NCI-H2227 treated with DMSO at 0.1 percent for 48 hours (cell line): ENCODE measurements at regions not wholly inside any gene's neighbourhood (a gene's known extent, or its start where the extent isn't known, plus 50 kb on each side); places are given as distances from the start of the nearest gene placed in this dataset.

ENCODE experiments used
- DNase-seq: peaks from one replicate; lab custom pipeline; 2025; lab: John Stamatoyannopoulos, UW

DNA sequence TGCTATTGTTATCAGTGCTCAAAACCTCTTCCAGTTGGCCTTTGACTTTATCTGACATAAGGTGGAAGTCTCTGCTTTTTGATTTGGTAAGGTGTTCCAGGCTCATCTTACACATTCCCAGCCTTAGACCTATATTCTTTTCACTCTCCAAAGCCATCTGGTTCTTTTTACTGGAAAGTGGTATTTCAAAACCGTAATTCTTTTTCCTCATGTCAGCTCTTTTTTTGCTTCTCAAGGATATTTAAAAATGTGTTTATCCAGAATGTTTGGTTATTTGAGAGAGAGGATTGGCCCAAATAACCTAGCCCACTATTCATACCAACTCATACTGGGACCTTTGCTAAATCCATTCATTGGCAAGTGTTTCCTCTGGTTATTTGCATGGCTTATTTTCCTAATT lies 411.2 kb upstream of the PIK3C3 start:
- DNase-seq = no peak

DNA sequence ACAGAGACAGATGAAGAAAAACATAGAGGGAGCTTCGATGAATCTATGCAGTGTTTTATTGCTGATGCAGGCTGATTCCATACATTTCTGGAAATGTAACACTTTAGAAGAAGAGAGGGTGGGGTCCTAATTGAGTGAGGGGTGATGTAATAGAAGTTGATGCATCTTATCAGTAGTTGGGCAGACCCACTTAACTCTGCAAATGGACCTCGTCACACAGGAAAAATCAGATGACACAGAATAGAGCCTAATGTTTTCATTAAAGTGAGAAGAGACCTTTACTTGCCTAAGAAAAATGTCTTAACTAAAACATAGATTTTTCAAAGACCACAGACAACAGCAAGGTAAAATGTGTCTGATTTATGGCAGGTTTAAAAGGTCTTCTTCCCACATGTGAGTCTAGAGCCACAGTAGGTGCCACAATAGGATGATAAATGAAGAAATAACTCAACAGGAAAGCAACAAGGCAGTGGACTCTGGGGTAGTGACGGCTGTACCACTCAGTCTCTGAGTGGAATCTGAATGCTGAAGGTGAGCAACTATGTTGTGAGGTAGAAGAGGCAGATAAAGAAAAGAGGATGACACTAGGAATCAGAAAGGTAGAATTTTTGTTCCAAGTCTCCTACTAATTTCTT lies 414.7 kb upstream of the PIK3C3 start:
- DNase-seq = no peak

DNA sequence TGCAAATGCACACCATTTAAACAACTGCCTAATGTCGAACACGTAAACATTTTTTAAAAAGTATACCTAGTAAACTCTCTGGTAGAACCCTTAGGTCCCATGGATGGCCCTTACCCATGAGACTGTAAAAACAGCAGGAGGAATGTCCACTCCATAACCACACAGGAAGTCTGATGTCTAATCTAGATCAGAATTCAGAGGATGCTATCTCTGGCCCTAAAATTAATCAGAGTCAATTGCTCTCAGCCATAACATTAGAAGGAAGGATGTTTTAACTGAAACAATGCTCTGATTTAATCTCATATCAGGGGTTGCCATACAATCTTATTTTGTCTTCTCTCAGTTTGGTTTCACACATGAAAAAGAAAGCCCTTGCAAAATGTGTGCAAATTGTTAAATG lies 416.3 kb upstream of the PIK3C3 start:
- no peak for DNase-seq

DNA sequence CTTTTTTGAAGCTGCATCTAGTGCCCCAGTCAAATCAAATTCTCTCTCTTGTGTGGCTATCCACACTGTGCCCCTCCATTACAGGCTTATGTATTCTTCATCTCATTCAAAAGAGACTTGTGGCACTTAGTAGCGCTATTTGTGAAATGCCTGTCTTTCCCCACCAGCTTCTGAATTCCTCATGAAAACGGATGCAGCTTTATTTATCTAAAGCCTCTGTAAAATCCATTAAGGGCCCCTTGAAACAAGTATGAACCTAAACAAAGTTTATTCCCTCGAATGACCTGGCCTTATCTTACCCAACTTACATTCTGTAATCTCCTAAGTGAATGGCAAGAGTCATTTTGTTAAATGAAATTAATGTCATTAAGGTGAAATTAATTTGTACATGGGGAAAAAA lies 417.4 kb upstream of the PIK3C3 start:
- DNase-seq = peak; percentile 26

DNA sequence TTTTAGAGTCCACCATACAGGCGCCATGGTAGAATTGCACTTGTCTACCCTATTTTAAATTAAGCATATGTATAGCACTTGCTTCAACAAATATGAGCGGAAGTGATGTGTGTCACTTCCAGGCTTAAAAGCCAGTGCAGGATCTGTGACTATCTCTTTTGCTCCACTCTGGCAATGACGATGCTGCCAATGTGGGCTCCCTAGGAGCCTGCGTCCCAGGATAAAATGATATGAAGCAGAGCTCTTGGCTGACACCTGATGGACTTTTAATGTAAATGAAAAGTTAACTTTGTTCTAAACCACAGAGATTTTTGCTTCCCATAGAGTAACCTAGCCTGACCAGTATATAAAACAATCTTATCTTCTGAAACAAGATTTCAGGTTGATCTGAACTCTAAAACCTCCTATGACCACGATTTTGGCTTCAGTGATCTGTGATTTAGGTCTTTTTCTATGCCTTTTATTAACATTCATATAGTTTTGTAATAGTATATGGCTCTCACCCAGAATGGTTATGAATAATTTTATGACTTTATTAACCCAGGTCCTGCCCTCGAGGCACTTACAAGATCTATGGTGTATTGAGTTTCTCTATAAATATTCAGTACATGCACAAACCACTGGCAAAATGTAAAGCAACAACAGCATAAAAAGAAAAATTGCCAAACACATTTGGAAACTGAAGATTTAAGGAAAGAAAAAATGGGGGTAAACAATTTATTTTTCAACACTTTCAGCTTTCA lies 422.5 kb upstream of the PIK3C3 start:
- DNase-seq = peak; percentile 26

DNA sequence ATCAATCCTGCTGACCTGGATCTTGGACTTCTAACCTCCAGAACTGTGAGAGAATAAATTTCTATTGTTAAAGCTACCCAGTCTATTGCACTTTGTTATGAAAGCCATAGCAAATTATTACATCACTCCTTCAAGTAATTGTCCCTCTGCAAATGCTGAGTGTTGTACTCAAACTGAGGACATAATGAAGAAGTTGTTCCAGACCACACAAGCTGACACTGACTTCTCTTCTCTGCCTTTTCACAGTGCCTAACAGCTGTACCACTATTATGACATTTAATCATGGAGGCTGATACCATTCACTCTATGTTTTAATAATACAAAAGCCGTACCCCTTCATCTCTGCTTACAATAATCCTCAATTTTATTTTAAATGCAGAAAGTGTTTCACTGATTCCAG lies 424.1 kb upstream of the PIK3C3 start:
- no peak for DNase-seq

DNA sequence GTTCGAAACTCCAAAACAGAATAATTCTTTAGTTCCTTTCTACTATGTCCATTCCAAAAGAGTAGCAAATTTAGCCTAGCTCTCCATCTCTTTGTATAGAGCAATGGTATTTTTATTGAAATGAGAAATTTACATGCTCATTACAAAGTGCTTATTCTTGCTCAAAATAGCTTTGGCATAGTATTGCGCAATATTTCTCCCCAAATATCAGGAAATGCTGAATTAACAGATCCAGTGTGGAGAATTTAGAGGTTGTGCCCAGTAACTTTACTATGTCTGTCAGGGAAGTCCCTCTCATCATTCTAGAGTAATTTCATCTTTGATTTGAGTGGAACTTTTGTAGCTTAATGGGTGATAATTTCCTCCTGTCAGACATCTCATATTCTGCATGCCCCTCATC lies 425.9 kb upstream of the PIK3C3 start:
- no peak for DNase-seq

DNA sequence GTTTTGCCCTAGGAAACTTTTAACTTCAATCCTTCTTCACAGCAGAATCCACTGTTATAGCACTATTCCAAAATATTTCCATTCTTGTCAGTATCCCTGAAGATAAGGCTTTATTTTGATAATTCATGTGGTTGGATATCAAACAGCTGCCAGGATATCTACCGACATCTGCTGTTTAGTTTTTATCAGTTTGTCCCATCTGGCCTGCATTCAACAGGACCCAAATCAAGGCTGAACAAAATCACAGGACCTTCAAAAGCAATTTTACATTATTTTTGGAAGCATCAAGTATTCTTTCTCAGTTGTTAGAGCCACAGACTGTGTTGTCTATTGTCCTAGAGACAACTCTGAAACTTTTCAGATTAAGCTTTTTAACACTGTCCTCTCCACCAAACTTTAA lies 429.0 kb upstream of the PIK3C3 start:
- DNase-seq = no peak

DNA sequence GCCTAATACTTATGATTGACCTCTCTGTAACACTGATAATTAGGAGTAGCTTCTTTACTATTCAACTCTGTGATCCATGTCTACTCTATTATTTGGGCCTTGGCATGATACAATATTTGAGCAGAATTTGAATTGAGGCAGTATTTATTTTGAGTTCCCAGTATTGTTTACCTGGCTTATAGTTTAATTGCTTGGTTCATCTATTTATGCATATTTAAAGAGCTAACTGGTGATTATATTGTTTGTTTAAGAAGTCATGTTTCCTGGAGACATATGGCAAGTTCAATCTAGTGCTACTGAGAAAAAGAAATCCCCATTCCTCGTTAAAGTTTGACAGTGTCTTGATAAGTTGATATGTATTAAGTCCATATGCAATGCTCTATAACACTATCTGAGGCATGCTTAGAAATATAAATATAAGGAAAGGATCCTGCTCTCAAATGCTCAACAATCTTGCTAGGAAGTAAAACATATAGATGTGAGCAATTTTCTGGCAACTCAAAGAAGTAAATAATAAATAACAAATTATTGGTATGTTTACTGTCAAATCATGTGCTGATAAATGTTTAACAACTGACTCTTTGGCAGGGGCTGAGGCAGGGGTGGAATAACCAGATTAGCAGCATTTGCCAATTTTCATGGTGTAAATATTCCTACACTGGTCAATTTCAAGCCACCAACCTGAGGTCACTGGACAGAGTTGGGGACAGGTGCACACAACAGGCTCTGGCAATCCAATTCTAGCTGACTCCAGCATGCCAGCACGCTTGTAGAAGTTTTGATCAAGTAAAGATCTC lies 430.2 kb upstream of the PIK3C3 start:
- peak; percentile 57 for DNase-seq

DNA sequence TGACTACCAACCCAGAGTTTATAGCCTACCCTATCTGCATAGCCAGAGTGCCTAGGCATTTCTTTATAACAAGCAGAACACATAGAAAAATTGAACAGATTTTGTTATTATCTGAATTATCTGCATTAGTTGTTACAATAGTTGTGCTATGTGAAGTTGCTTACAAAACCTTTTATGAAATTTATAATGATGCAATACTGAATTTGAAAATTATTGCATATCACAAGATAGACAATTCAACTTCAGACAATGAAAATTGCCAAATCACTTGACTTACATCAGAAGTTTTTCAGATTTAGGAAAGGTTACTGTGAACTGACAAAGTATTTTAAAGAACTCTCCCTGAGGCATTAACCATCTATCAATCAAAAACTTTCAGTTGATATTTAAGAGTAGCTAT lies 437.9 kb upstream of the PIK3C3 start:
- DNase-seq = no peak

DNA sequence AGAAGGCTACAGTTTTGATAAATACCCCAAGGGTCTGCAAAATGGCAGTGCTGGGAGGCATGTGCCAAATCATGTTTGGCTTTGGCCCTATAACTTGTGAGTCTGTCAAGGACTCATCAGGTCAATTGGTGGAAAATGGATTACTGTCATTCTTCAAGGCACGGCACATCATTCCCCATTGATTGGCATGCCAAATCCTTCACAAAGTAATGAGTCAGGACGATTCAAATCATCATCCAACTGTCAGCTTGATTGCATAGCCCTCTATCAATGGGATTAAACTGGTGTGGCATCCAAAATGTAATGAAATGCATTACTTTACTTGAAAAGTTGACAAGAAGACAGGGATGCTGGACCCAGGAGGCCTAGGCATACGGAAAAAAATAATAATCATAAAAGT lies 441.6 kb upstream of the PIK3C3 start:
- DNase-seq = no peak

DNA sequence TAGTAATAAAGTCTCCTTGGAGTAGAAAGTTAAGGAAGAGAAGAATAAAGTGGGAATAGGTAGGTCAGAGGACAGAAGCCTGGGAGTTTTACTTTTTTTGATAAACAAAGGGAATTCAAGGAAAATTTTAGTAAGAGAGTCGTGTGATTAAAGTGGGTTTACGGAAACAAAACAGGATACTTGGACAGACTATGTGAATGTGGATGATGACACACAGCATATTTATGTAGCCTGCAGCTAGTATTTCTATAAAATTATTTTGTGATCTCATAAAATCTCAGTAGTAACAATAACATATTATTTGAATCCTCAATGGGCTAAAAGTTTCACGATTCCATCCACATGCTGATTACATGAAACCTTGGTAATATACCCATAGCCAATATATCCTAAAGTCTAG lies 450.7 kb upstream of the PIK3C3 start:
- DNase-seq = no peak

DNA sequence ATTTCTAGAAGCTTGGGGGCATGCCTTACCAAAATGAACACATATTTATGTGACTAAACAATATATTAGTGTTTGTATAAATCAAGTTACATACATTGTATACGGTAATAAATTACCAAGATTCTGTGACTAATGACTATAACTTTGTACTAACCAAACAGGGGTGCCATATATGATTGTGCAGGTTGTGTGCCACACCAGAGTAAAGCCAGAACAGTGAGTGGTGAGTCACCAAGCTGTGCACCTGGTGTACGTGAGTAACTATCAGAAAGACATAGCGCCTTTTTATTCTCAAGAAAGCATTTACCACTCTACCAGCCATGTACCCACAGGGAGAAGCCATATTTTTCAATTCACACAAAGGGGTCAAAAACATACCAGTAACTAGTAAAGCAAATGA lies 453.2 kb upstream of the PIK3C3 start:
- DNase-seq = no peak

DNA sequence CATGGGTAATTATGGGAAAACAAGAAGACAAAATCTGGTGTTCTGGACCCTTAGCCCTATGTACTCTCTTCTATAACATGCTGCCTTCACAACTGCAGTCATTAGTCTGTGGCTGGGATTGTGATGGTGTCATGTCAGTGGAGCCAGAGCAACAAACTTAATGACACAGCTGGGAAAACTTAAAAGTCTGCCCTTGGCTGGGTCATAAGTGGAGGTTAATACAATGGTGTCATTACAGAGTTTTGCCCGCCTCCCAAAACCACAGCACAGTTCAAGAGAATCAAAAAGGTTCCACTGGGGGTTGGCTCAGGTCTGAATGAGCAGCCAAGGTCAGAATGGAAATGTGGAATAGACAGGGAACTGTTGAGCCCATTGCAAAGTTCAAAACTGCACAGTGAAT lies 455.7 kb upstream of the PIK3C3 start:
- no peak for DNase-seq

DNA sequence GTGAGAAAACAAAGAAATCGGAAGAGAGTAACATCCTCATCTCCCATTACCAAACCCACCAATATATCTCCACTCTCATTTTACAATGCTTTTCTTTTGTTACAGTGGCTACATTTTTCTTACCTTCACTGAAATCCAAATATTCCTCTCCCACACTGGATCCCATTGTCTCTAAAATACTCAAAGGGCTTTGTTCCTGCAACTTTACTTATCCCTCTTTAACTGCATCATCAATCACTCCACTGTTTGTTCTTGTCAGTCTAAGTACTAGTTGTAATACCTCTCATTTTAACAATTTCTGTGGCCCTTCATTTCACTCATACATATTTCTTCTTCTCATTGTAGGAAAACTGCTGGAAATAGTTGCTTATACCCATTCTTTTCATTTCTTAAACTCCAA lies 464.2 kb upstream of the PIK3C3 start:
- peak; percentile 83 for DNase-seq

DNA sequence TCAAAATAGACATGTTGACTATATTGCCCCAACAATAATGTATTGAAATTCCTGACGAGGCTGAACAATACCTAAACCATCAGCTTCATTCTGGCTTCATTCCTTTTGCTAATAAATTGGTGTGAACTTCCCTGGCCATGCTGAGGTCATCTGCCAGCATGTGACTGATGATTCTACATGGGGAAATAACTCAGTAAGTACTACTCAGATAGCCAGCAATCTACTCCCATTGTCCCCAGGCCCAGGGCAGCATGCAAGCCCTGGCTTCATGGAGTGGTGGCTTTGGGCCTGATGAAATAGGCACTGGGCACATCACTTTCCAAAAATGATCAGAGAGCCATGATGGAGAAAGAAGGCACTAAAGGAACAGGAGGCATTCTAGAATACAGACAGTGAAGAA lies 468.5 kb upstream of the PIK3C3 start:
- no peak for DNase-seq

DNA sequence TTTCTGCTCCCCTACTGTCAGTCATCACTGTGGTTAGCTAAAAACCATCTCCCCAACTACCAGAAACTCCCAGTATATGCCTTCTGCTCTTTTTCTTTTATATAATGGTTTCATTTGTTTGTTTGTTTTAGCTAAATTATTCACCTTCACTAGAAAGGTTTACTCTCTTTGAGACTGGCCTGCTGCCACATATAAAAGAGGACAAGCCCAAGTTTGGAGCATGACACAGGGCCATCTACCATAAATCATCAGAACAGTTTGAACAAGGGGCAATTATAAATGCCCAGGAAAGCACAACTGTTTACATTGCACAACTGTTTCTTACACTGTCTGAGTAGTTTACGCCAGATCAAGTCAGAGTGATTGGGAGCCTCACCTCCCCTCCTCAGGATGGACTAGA lies 471.0 kb upstream of the PIK3C3 start:
- DNase-seq = no peak

DNA sequence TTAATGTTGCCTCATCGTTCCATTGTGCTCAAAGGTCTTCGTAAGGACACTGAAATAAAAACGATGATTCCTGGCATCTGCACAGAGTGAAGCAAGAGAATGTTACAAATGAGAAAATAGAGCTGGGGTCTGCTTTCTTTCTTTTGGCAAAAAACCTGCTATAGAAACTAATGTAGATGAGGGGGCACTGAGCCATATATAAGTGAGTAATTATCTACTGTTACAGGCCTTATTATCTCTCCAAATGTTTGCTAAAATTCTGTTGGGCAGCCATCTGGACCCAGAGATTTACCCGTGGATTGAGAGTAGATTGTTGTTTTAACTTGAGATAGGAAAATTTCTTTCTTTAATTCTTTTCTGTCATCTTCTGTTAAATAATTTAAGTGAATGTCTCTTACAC lies 472.5 kb upstream of the PIK3C3 start:
- no peak for DNase-seq

DNA sequence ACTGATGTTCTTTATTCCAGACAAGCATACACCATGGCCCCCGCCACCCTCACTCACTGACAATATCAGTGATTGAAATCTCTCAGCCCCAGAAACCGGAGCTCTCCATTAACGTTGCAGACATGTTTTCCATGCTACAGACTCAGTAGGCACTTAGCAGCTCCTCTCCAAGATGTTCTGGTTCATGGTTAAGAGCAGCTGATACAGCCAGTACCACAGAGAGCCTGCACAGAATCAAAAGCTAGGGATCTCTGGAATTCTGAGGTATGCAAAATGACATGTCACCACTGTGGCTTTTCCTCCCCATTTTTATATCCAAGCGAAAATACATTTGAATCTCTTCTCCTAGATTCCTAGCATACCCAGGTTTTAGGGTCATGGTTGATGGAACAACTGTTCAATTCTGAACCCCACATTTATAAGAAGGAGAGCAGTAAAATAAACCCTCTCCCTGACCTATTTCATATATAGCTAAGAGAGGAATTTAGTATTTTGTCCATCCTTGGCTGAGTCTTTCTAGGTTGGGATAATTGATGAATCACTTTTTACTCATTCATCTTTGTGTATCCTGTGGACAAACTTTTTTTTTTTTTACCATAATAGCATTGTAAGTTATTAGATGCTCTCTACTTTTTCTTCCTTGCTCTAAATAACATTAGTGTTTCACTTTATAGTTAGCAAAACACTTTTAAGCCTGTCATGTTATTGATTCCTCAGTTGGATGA lies 488.4 kb upstream of the PIK3C3 start:
- DNase-seq = no peak

DNA sequence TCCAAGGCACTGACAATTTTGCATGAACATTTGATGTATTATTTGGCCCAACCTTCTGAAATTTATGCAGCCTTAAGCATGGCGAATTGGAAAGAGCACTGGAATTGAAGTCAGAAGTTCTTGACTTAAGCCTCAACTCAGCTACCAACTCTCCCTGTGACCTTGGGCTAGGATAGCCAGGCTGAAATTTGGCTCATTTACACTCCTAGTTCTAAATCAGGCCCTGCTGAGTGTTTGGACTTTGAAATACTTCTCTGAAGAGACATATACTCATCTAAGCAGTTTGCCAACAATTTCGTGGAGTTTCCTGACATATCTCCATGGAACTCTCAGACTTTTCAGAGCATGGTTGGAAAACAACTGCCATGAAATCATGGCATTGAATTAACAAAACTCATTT lies 489.6 kb upstream of the PIK3C3 start:
- no peak for DNase-seq

DNA sequence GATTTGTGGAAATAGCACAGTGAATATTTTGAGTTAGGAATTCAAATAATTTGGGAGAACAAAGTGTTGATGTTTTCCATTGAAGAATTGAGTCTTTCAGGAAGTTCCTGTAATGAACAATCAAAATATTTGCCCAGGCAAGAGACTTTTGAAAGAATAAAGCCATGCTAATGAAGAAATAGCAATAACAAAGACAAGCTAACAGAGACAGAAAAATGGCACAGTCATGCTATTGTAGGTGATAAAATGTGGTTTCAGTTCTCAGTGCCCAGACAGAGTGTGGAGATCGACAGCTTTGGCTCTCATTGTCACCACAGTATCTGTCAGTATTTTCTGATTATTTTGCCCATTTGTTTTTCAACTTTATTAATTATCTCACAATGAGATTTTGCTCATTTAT lies 490.8 kb upstream of the PIK3C3 start:
- DNase-seq = no peak

DNA sequence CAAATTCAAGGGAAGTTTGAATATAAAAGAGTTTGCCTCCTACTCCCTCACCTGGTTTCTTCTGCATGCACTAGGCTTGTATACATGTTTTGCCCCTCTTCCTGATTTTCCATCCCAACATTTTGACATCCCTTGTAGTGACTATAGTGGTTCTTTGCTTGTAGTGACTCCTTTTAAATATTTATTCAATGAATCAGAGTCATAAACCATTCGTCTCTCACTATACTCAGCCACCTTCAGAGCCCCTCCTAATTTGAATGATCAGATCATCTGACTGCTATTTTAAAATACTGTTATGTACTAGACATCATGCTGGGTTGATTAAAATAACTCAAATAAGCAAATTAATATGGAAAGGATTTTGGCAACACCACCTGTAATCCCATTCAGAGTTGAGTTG lies 492.1 kb upstream of the PIK3C3 start:
- no peak for DNase-seq

DNA sequence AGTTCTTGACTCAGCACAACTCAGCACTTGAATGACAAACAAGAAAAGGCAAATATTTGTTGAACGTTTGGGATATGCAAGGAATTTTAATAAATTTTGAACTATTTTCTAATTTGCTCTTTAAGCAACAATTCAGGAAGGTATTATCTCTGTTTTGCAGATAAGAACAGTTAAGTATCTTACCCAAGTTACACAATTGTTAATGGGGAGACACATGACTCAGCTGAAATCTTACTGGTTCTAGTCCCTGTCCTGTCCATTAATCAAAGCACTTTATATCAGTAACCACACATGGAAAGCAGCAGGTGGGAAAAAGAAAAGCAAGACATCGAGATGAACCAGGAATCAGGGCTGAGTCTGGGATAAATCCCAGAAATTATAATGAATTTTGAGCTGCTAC lies 493.9 kb upstream of the PIK3C3 start:
- no peak for DNase-seq
